Keratinocyte (primary cell): ENCODE measurements at regions not wholly inside any gene's neighbourhood (a gene's known extent, or its start where the extent isn't known, plus 50 kb on each side); places are given as distances from the start of the nearest gene placed in this dataset.
"Not testable (repeated sequence)": the region's sequence is repeated elsewhere in the genome, so short reads cannot be mapped to it uniquely, and the experiment has no call there.

Source experiments
- CTCF ChIP-seq, 3 experiments: IDR thresholded peaks in 1 of 3; conservative IDR thresholded peaks in 1 of 3; optimal IDR thresholded peaks in 1 of 3; 2 replicates in 2 of 3; 3 replicates in 1 of 3; pipeline versions ENCODE3 to v1.5.1; 2011; ENCODE audit warnings: low read length in 3 of 3, mild to moderate bottlenecking in 3 of 3, moderate library complexity in 2 of 3, control low read depth in 1 of 3, inconsistent platforms in 1 of 3; ENCODE audit not compliant: insufficient read depth in 2 of 3; ENCODE audit errors: extremely low read depth in 1 of 3
- EZH2 ChIP-seq: IDR thresholded peaks from one replicate; pipeline ENCODE4 v1.6.1; 2012; ENCODE audit warnings: inconsistent platforms, mild to moderate bottlenecking, low read length, moderate library complexity

- TF ChIP-seq CTCF (optimal IDR thresholded peaks at IDR 0.05 in 1 of 3, IDR thresholded peaks at IDR 0.05 in 1 of 3, conservative IDR thresholded peaks at IDR 0.05 in 1 of 3; ENCODE audit: extremely low read depth in 1 of 3, insufficient read depth in 2 of 3, low read length in 3 of 3); EZH2: not testable (repeated sequence)
Observed at GRCh38 chr16:18136288-18136687, 200.2 kb downstream of the NPIPA8 start.
